ENCODE measurements at regions not wholly inside any gene's neighbourhood (a gene's known extent, or its start where the extent isn't known, plus 50 kb on each side); places are given as distances from the start of the nearest gene placed in this dataset.

GRCh38 chr13:64087624-64088023 is 2672.0 kb upstream of the PCDH20 start:
- intact Hi-C loops (cut with micrococcal nuclease; ENCODE audit: unreplicated experiment) (no loop called here), in situ Hi-C loops (cut with HindIII; ENCODE audit: extremely low pct_ligation_motif_present, low pct_unique_long_range_greater_than_20kb) (no loop called here)
- ATAC-seq (no peak), DNase-seq (ENCODE audit: low spot score) (no peak), FAIRE-seq (no peak)
- Histone ChIP-seq H3K79me2 (ENCODE audit: insufficient read depth, low read length) (no peaks in the 10 kb centered on the region), H3K36me3 (replicated peaks in 1 of 2; ENCODE audit: control insufficient read depth in 1 of 2, insufficient read depth in 2 of 2, low read length in 2 of 2) (no peaks in the 10 kb centered on the region), H3K4me2 (ENCODE audit: low read depth, low read length) (no peak overlapping the region), H2AFZ (ENCODE audit: low read length) (no peak overlapping the region), H3K9ac (ENCODE audit: insufficient read depth, low read depth, low read length) (no peak overlapping the region), H3K4me1 (ENCODE audit: insufficient read depth, low read length) (no peaks in the 10 kb centered on the region), H4K20me1 (ENCODE audit: insufficient read depth, low read length) (no peaks in the 10 kb centered on the region), H3K9me3 (ENCODE audit: low read length) (no peaks in the 10 kb centered on the region), H3K4me3 (replicated peaks in 1 of 3; ENCODE audit: insufficient read depth in 1 of 3, low read depth in 2 of 3, low read length in 3 of 3) (no peak overlapping the region), H3K27me3 (ENCODE audit: control insufficient read depth in 1 of 2, insufficient read depth in 2 of 2, low read length in 2 of 2) (no peaks in the 10 kb centered on the region), H3K27ac (ENCODE audit: extremely low read length, insufficient read depth, low read length) (no peak overlapping the region)
- ChIA-PET POLR2A (no interaction called here), CTCF (ENCODE audit: low intra/inter-chr PET ratio, low total read pairs) (no interaction called here)
- WGBS (ENCODE audit: low lambda C conversion rate) = 71% methylated on average over 1 of the region's 1 CpG
- TF ChIP-seq KLF13 (CRISPR knock-in tag; IDR thresholded peaks at IDR 0.05) (no peak), ZNF512B (CRISPR knock-in tag; IDR thresholded peaks at IDR 0.05; ENCODE audit: borderline replicate concordance) (no peak), CHCHD3 (CRISPR knock-in tag; IDR thresholded peaks at IDR 0.05) (no peak), SPEN (CRISPR knock-in tag; IDR thresholded peaks at IDR 0.05; ENCODE audit: low read depth) (no peak), HIC2 (CRISPR knock-in tag; IDR thresholded peaks at IDR 0.05; ENCODE audit: low read depth) (no peak), JARID2 (CRISPR knock-in tag; IDR thresholded peaks at IDR 0.05; ENCODE audit: insufficient replicate concordance) (no peak), DNMT1 (CRISPR knock-in tag; IDR thresholded peaks at IDR 0.05) (no peak), CC2D1A (CRISPR knock-in tag; IDR thresholded peaks at IDR 0.05) (no peak), KDM2A (CRISPR knock-in tag; IDR thresholded peaks at IDR 0.05; ENCODE audit: borderline replicate concordance, low read depth) (no peak), ELF1 (CRISPR knock-in tag; IDR thresholded peaks at IDR 0.05) (no peak), GMEB2 (CRISPR knock-in tag; IDR thresholded peaks at IDR 0.05; ENCODE audit: low read depth) (no peak), HMG20B (CRISPR knock-in tag; conservative IDR thresholded peaks at IDR 0.05) (no peak), TFE3 (CRISPR knock-in tag; IDR thresholded peaks at IDR 0.05) (no peak)
- BruUV-seq (replicated peaks) = no TSS peak
